H1 (cell line): ENCODE measurements at regions not wholly inside any gene's neighbourhood (a gene's known extent, or its start where the extent isn't known, plus 50 kb on each side); places are given as distances from the start of the nearest gene placed in this dataset.

Experiments used
- ASH2L ChIP-seq: fragments of 200-600, 300-600 bp; sonication (generic); IDR thresholded peaks from one replicate; pipeline ENCODE4 v1.7.1; 2017; ENCODE audit warnings: low read length
- GTF2F1 ChIP-seq: IDR thresholded peaks from 2 replicates; pipeline ENCODE4 v1.6.1; 2012; ENCODE audit warnings: low read depth, low read length, improper control_type of control experiment, borderline replicate concordance
- POLR2A ChIP-seq, 2 experiments: IDR thresholded peaks; 1 replicate in 1 of 2; 2 replicates in 1 of 2; pipeline ENCODE4 v1.6.1; 2011; ENCODE audit warnings: low read depth in 2 of 2, low read length in 2 of 2, mild to moderate bottlenecking in 2 of 2; ENCODE audit errors: control extremely low read depth in 1 of 2
- RBBP5 ChIP-seq: IDR thresholded peaks from 2 replicates; pipeline ENCODE4 v1.7.1; 2012; ENCODE audit warnings: low read depth, mild to moderate bottlenecking, inconsistent platforms, low read length, moderate library complexity, borderline replicate concordance
- TCF12 ChIP-seq: IDR thresholded peaks from 2 replicates; pipeline ENCODE4 v1.6.1; 2011; ENCODE audit warnings: low read depth, mild to moderate bottlenecking, low read length

DNA sequence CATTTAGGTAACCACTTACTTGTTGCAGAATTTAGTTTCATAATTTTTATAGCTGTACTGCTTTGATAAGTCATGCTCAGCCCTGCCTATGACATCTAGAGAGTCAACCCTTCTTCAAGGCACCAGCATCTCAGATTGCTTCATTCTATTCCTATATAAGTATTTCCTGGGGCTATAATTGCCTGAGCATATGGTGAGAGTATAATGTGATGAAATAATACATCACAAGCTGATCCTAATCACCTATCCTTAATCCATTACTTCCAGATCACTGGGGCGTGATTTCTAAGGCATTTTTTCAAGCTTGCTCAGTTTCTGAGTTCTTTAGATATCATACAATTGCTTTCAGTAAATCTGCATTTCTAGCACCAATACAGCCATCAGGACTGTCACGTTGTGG lies 200.0 kb upstream of the NPY2R start (continued):
- TF ChIP-seq ASH2L (no peak), GTF2F1 (no peak), POLR2A (IDR thresholded peaks at IDR 0.05; ENCODE audit: control extremely low read depth in 1 of 2, low read depth in 2 of 2, low read length in 2 of 2) (no peak), RBBP5 (no peak), TCF12 (no peak)
